LNCAP (cell line): ENCODE measurements at regions not wholly inside any gene's neighbourhood (a gene's known extent, or its start where the extent isn't known, plus 50 kb on each side); places are given as distances from the start of the nearest gene placed in this dataset.

Experiments used
- TF ChIP-seq, protein P1 (sequence below): fragments of 450-650 bp; IDR thresholded peaks from 2 replicates; pipeline ENCODE4 v1.5.1; 2017; ENCODE audit warnings: mild to moderate bottlenecking

GRCh38 chr13:80612804-80613203 lies 271.9 kb upstream of the SPRY2 start:
- TF ChIP-seq, protein P1, sequence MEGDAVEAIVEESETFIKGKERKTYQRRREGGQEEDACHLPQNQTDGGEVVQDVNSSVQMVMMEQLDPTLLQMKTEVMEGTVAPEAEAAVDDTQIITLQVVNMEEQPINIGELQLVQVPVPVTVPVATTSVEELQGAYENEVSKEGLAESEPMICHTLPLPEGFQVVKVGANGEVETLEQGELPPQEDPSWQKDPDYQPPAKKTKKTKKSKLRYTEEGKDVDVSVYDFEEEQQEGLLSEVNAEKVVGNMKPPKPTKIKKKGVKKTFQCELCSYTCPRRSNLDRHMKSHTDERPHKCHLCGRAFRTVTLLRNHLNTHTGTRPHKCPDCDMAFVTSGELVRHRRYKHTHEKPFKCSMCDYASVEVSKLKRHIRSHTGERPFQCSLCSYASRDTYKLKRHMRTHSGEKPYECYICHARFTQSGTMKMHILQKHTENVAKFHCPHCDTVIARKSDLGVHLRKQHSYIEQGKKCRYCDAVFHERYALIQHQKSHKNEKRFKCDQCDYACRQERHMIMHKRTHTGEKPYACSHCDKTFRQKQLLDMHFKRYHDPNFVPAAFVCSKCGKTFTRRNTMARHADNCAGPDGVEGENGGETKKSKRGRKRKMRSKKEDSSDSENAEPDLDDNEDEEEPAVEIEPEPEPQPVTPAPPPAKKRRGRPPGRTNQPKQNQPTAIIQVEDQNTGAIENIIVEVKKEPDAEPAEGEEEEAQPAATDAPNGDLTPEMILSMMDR: no peak

GRCh38 chr13:80611310-80611709 lies 270.4 kb upstream of the SPRY2 start:
- TF ChIP-seq, protein P1: no peak

GRCh38 chr13:80605716-80606115 lies 264.8 kb upstream of the SPRY2 start:
- TF ChIP-seq, protein P1: no peak

DNA sequence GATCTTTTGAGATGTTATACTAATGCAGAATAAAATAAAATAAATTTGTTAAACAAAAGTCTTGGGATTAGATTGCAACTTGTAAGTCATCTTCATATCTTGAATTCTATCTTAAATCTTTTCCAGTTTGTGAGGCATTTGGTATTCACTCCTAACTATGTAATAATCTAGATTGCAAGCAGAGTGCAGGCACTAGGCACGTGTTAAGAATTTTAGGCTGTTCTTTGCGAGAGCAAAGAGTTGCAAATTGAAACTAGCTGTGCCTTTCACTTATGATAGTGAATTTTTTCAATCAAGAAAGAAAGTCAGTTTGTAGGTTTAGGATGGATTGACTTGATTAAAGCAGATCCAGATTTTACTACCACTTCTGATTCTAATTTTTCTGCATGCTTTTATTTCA lies 264.1 kb upstream of the SPRY2 start:
- TF ChIP-seq, protein P1: no peak

DNA sequence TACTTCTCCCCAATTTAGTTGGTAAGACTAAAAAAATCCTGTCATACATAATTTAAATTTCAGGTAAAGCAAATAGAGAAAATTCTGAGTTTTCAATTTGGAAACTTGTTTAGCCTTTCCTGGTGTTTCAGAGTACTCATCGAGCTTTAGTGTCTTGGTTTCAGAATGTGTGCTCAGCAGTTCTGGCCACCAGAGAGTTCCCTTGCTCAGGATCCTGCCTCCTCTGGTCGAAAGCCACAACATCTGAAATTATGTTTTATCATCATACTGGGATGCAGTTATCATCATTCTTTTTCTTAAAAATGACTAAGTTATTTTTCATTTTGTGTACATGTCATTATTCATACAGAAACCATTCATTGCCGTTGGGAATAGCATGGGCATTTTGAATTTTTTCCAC lies 263.2 kb upstream of the SPRY2 start:
- TF ChIP-seq, protein P1: no peak

GRCh38 chr13:80603351-80603750 lies 262.4 kb upstream of the SPRY2 start:
- TF ChIP-seq, protein P1: no peak

DNA sequence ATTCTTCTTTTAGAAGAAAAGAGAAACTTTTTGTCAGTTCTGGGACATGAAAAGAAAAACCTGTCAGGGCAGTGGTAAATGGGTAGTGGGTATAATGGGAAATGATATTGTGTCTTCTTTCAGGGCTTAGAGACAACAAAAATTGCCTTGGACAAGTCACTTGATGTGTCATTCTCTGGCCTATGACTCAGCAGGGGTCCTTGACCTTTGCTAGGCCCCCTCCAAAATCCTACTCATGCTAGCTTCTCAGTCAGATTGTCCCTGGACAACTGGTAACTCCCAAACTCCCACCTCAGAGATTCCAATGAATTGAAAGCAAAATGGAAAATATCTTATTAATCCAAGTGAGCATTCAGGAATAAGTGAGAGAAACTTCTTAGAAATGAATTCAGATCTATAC lies 258.8 kb upstream of the SPRY2 start:
- TF ChIP-seq, protein P1: no peak

DNA sequence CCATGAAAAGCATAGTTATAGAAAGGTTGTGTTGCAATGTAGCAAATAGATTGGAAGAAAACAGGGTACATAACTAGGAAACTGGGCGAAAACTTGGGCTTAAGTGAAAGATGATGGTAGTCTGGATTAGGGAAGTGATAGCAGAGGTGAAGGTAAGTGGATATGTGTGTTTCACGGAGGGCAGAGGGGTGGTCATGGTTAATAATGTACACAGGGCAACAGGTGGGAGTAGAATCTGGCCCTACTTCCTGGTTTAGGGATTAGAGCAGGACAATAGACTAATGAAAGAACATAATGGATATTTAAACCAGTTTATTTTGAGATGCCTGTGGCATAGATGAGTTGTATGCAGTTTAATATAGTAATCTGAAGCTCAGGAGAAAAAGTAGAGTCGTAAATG lies 257.3 kb upstream of the SPRY2 start:
- TF ChIP-seq, protein P1: no peak
